ENCODE measurements at regions not wholly inside any gene's neighbourhood (a gene's known extent, or its start where the extent isn't known, plus 50 kb on each side); places are given as distances from the start of the nearest gene placed in this dataset.

- Histone ChIP-seq H3K4me3 (ENCODE audit: low read depth in 1 of 3, low read length in 3 of 3) (no peak overlapping the region), H3K36me3 (ENCODE audit: control insufficient read depth in 4 of 4, insufficient read depth in 3 of 4, low read depth in 1 of 4, low read length in 3 of 4) (no peaks in the 10 kb centered on the region), H3K9me3 (ENCODE audit: control insufficient read depth in 4 of 4, low read length in 3 of 4) (no peaks in the 10 kb centered on the region), H3K27ac (ENCODE audit: low read depth in 1 of 2, low read length in 2 of 2) (no peak overlapping the region), H3K9ac (ENCODE audit: low read depth in 1 of 2, low read length in 2 of 2) (no peak overlapping the region), H3K27me3 (ENCODE audit: control insufficient read depth in 4 of 4, insufficient read depth in 4 of 4, low read length in 3 of 4) (no peaks in the 10 kb centered on the region), H3K4me1 (ENCODE audit: control insufficient read depth in 4 of 4, insufficient read depth in 4 of 4, low read length in 3 of 4) (no peaks in the 10 kb centered on the region)
- no peak for DNase-seq (ENCODE audit: low spot score)
- TF ChIP-seq FOXA2 (IDR thresholded peaks at IDR 0.05) (no peak), FOXA1 (IDR thresholded peaks at IDR 0.05) (no peak), REST (IDR thresholded peaks at IDR 0.05) (no peak), NR2F2 (IDR thresholded peaks at IDR 0.05) (no peak), HNF4A (conservative IDR thresholded peaks at IDR 0.05) (no peak), RAD21 (IDR thresholded peaks at IDR 0.05) (no peak)
- 70% methylated on average over 2 of the region's 2 CpGs for WGBS
Measured at GRCh38 chr17:54157542-54157941, 334.8 kb downstream of the KIF2B start.

- 11% methylated on average over 3 of the region's 3 CpGs for WGBS
- Histone ChIP-seq H3K36me3 (ENCODE audit: control insufficient read depth in 4 of 4, insufficient read depth in 3 of 4, low read depth in 1 of 4, low read length in 3 of 4) (no peaks in the 10 kb centered on the region), H3K4me1 (ENCODE audit: control insufficient read depth in 4 of 4, insufficient read depth in 4 of 4, low read length in 3 of 4) (peaks cover 0 to 15% (median 11%) of the 10 kb centered on the region in 4 donors), H3K9ac (ENCODE audit: low read depth in 1 of 2, low read length in 2 of 2) (no peak overlapping the region), H3K9me3 (ENCODE audit: control insufficient read depth in 4 of 4, low read length in 3 of 4) (no peaks in the 10 kb centered on the region), H3K27ac (ENCODE audit: low read depth in 1 of 2, low read length in 2 of 2) (no peak overlapping the region), H3K27me3 (ENCODE audit: control insufficient read depth in 4 of 4, insufficient read depth in 4 of 4, low read length in 3 of 4) (no peaks in the 10 kb centered on the region), H3K4me3 (ENCODE audit: low read depth in 1 of 3, low read length in 3 of 3) (no peak overlapping the region)
- TF ChIP-seq HNF4G (IDR thresholded peaks at IDR 0.05) = no peak
- no peak for TF ChIP-seq TAF1 (conservative IDR thresholded peaks at IDR 0.05)
- no peak for TF ChIP-seq ZBTB33 (IDR thresholded peaks at IDR 0.05)
- TF ChIP-seq NR2F2 (IDR thresholded peaks at IDR 0.05) = no peak
- TF ChIP-seq EGR1 (IDR thresholded peaks at IDR 0.05; ENCODE audit: low read depth in 2 of 2) = no peak
- no peak for TF ChIP-seq YY1 (IDR thresholded peaks at IDR 0.05)
- no peak for TF ChIP-seq SP1 (IDR thresholded peaks at IDR 0.05)
- TF ChIP-seq GABPA (IDR thresholded peaks at IDR 0.05 in 1 of 2, conservative IDR thresholded peaks at IDR 0.05 in 1 of 2) = no peak
- TF ChIP-seq RXRA (IDR thresholded peaks at IDR 0.05) = peak; percentile 54 to 56
- no peak for TF ChIP-seq REST (IDR thresholded peaks at IDR 0.05)
- TF ChIP-seq MAX (IDR thresholded peaks at IDR 0.05) = no peak
- no peak for TF ChIP-seq FOXA2 (IDR thresholded peaks at IDR 0.05)
- TF ChIP-seq ATF3 (IDR thresholded peaks at IDR 0.05) = no peak
- peak; percentile 92 to 95 for TF ChIP-seq RAD21 (IDR thresholded peaks at IDR 0.05)
- peak in 1 of 2 donors; percentile 44 for TF ChIP-seq JUND (IDR thresholded peaks at IDR 0.05)
- no peak for TF ChIP-seq FOXA1 (IDR thresholded peaks at IDR 0.05)
- peak; percentile 65 for TF ChIP-seq CTCF (IDR thresholded peaks at IDR 0.05; ENCODE audit: low read depth, low read length, missing input control)
- TF ChIP-seq HNF4A (conservative IDR thresholded peaks at IDR 0.05) = peak; percentile 62 to 67
- no peak for DNase-seq (ENCODE audit: low spot score)
Measured at GRCh38 chr17:54172096-54172984, 349.6 kb downstream of the KIF2B start.

Measured in liver (tissue), 8 donors.